Endothelial cell of umbilical vein (primary cell): ENCODE measurements at regions not wholly inside any gene's neighbourhood (a gene's known extent, or its start where the extent isn't known, plus 50 kb on each side); places are given as distances from the start of the nearest gene placed in this dataset.

Experiments used
- EZH2 ChIP-seq: IDR thresholded peaks from 2 replicates; pipeline ENCODE4 v1.6.1; 2012; ENCODE audit warnings: borderline replicate concordance, low read depth, mild to moderate bottlenecking, moderate library complexity, low read length, inconsistent platforms; ENCODE audit not compliant: severe bottlenecking
- POLR2A ChIP-seq: IDR thresholded peaks from 2 replicates; pipeline ENCODE4 v1.6.1; 2012; ENCODE audit warnings: low read depth, mild to moderate bottlenecking, control low read depth, low read length
- POLR2AphosphoS5 ChIP-seq: IDR thresholded peaks from 2 replicates; pipeline ENCODE4 v1.6.1; 2012; ENCODE audit warnings: low read depth, mild to moderate bottlenecking, control low read depth, low read length, moderate library complexity; ENCODE audit not compliant: insufficient read depth
- TF ChIP-seq, protein P1 (sequence below), 2 donors: IDR thresholded peaks; 1 replicate in 1 of 2; 2 replicates in 1 of 2; pipeline ENCODE4 v1.5.1; 2011; ENCODE audit warnings: low read length in 2 of 2, mild to moderate bottlenecking in 2 of 2, moderate library complexity in 2 of 2, control low read depth in 1 of 2, inconsistent platforms in 1 of 2, low read depth in 1 of 2; ENCODE audit not compliant: insufficient read depth in 1 of 2; ENCODE audit errors: extremely low read depth in 1 of 2

DNA sequence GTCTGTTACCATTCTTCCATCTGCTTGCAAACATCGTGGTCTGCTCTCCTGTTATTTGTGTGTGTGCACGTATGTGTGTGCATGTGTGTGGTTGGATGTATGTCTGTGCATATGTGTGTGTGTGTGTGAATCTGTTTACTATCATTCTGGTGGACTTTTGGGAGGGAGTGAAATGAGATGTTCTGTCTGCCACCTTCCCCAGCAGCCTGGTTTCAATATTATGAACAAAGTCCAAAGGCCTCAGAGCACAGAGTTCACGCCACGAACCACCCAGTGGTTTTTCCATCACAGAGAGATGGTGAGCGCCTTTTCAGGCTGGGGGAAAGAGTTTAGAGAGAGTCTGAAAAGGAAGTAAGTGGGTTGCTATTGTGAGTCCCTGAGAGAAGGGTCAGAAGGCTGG lies 67.1 kb upstream of the YWHAQ start:
- TF ChIP-seq EZH2 (no peak), POLR2A (no peak), POLR2AphosphoS5 (no peak)
- TF ChIP-seq, protein P1, sequence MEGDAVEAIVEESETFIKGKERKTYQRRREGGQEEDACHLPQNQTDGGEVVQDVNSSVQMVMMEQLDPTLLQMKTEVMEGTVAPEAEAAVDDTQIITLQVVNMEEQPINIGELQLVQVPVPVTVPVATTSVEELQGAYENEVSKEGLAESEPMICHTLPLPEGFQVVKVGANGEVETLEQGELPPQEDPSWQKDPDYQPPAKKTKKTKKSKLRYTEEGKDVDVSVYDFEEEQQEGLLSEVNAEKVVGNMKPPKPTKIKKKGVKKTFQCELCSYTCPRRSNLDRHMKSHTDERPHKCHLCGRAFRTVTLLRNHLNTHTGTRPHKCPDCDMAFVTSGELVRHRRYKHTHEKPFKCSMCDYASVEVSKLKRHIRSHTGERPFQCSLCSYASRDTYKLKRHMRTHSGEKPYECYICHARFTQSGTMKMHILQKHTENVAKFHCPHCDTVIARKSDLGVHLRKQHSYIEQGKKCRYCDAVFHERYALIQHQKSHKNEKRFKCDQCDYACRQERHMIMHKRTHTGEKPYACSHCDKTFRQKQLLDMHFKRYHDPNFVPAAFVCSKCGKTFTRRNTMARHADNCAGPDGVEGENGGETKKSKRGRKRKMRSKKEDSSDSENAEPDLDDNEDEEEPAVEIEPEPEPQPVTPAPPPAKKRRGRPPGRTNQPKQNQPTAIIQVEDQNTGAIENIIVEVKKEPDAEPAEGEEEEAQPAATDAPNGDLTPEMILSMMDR (IDR thresholded peaks at IDR 0.05; ENCODE audit: extremely low read depth in 1 of 2, insufficient read depth in 1 of 2, low read depth in 1 of 2, low read length in 2 of 2) = no peak
